ENCODE measurements at regions not wholly inside any gene's neighbourhood (a gene's known extent, or its start where the extent isn't known, plus 50 kb on each side); places are given as distances from the start of the nearest gene placed in this dataset.

DNA sequence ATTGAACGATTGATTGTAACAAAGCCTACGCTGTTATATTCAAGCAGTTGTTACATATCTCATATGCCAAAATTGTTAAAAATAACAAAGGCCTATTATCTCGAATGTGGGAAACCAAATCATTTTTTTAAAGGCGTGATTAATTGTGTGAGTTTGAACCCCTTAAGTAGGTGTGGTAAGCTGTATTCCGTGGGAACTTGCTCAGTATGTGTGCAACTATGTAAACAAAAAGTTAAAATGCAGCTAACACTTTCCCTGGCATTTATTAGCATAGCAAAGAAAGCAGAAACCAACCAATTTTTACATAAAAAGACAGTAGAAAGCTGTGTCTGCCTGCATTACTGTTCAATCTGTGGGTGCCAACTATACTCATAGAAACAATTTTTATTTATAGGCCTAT is 166.0 kb upstream of the HAND2 start:
- no peak for DNase-seq (ENCODE audit: low read depth)
- H3K27me3 ChIP-seq (ENCODE audit: control insufficient read depth, insufficient read depth, low read length), result no peaks in the 10 kb centered on the region
- H3K4me3 ChIP-seq (ENCODE audit: low read depth, low read length), result no peak overlapping the region
- H3K36me3 ChIP-seq (ENCODE audit: control insufficient read depth, insufficient read depth, low read length), result no peaks in the 10 kb centered on the region
- no peak for TF ChIP-seq CTCF (IDR thresholded peaks at IDR 0.05; ENCODE audit: insufficient read depth, low read length, poor library complexity, severe bottlenecking)

- no peak for DNase-seq (ENCODE audit: low read depth)
- H3K27me3 ChIP-seq (ENCODE audit: control insufficient read depth, insufficient read depth, low read length), result no peaks in the 10 kb centered on the region
- H3K4me3 ChIP-seq (ENCODE audit: low read depth, low read length), result no peak overlapping the region
- no peaks in the 10 kb centered on the region for H3K36me3 ChIP-seq (ENCODE audit: control insufficient read depth, insufficient read depth, low read length)
- TF ChIP-seq CTCF (IDR thresholded peaks at IDR 0.05; ENCODE audit: insufficient read depth, low read length, poor library complexity, severe bottlenecking), result no peak
These were observed 155.8 kb upstream of the HAND2 start for GRCh38 chr4:173685831-173686210.

DNA sequence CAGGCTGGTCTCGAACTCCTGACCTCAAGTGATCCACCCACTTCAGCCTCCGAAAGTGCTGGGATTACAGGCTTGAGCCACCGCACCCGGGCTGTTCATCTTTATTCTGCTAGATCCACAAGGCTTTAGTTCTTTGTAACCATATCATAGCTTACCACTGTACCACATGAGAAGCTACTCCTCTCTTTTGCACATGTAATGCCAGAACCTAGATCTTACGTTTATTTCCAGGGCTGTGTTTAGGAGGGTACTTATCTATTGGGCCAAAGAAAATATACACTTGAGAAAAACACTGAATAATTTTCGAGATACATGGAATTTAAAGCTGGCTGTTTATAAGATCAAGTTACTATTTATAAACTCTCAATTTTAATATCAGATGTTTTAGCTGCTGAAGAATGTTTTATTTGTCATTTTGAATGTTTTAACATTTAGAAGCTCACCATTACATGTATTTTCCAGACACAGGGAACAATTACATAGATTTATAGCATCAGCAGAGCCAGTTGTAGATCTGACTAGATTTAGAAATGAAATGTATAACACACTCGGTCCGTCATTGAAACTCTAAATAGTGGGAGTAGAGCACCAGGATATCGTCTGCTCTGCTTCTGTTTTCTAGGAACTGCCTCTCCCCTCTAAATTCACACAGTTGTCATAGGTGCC is 155.3 kb upstream of the HAND2 start:
- TF ChIP-seq CTCF (IDR thresholded peaks at IDR 0.05; ENCODE audit: insufficient read depth, low read length, poor library complexity, severe bottlenecking), result no peak
- H3K36me3 ChIP-seq (ENCODE audit: control insufficient read depth, insufficient read depth, low read length), result no peaks in the 10 kb centered on the region

GRCh38 chr4:173684223-173684622 is 154.2 kb upstream of the HAND2 start:
- H3K4me3 ChIP-seq (ENCODE audit: low read depth, low read length), result no peak overlapping the region
- DNase-seq (ENCODE audit: low read depth), result no peak
- no peaks in the 10 kb centered on the region for H3K27me3 ChIP-seq (ENCODE audit: control insufficient read depth, insufficient read depth, low read length)
- H3K36me3 ChIP-seq (ENCODE audit: control insufficient read depth, insufficient read depth, low read length), result no peaks in the 10 kb centered on the region
- no peak for TF ChIP-seq CTCF (IDR thresholded peaks at IDR 0.05; ENCODE audit: insufficient read depth, low read length, poor library complexity, severe bottlenecking)

More for the DNA sequence above, 155.3 kb upstream of the HAND2 start:
- no peak for DNase-seq (ENCODE audit: low read depth)
- H3K4me3 ChIP-seq (ENCODE audit: low read depth, low read length), result no peak overlapping the region
- no peaks in the 10 kb centered on the region for H3K27me3 ChIP-seq (ENCODE audit: control insufficient read depth, insufficient read depth, low read length)

- no peak for DNase-seq (ENCODE audit: low read depth)
- Histone ChIP-seq H3K27me3 (ENCODE audit: control insufficient read depth, insufficient read depth, low read length) (no peaks in the 10 kb centered on the region), H3K4me3 (ENCODE audit: low read depth, low read length) (no peak overlapping the region), H3K36me3 (ENCODE audit: control insufficient read depth, insufficient read depth, low read length) (no peaks in the 10 kb centered on the region)
- TF ChIP-seq CTCF (IDR thresholded peaks at IDR 0.05; ENCODE audit: insufficient read depth, low read length, poor library complexity, severe bottlenecking), result no peak
These were observed 152.6 kb upstream of the HAND2 start for GRCh38 chr4:173682609-173683008.

- no peaks in the 10 kb centered on the region for H3K27me3 ChIP-seq (ENCODE audit: control insufficient read depth, insufficient read depth, low read length)
- no peak overlapping the region for H3K4me3 ChIP-seq (ENCODE audit: low read depth, low read length)
- no peak for DNase-seq (ENCODE audit: low read depth)
- no peaks in the 10 kb centered on the region for H3K36me3 ChIP-seq (ENCODE audit: control insufficient read depth, insufficient read depth, low read length)
- no peak for TF ChIP-seq CTCF (IDR thresholded peaks at IDR 0.05; ENCODE audit: insufficient read depth, low read length, poor library complexity, severe bottlenecking)
These were observed 150.2 kb upstream of the HAND2 start for GRCh38 chr4:173680278-173680677.
